Ovary (tissue), 3 donors: ENCODE measurements at regions not wholly inside any gene's neighbourhood (a gene's known extent, or its start where the extent isn't known, plus 50 kb on each side); places are given as distances from the start of the nearest gene placed in this dataset.

Source experiments
- POLR2A ChIP-seq: fragments of 450-650 bp; IDR thresholded peaks from one replicate; pipeline ENCODE4 v1.6.1; 2017; ENCODE audit warnings: antibody characterized with exemption, mild to moderate bottlenecking, moderate library complexity
- TF ChIP-seq, protein P1 (sequence below), 3 donors: fragments of 450-650 bp in 2 of 3; fragments of 200-600 bp in 1 of 3; IDR thresholded peaks; one replicate each; pipeline versions ENCODE4 v1.5.1 to v1.8.0; 2016 to 2022; ENCODE audit warnings: antibody characterized with exemption in 3 of 3, mild to moderate bottlenecking in 1 of 3
- donor health status: DM: no; HTN: no; CAD: no.

DNA sequence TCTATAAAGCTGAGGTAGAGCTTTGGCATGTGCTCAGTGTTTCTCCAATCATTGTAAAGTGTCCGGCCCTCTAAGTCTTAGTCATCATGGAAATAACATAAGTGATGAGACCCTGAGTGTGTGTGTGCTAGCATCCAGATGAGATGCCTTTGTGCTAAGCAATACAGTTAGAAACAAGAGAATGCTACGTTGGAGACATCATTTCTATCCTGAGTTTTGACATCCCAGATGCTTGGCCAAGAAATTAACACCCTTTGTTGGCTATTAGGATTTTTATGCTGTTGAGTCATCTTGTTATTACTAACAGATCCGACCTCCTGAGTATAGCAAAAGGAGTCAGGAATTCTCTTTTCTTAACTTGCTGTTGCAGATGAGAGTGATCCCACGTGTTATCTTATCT is 508.0 kb downstream of the GADD45G start:
- TF ChIP-seq, protein P1, sequence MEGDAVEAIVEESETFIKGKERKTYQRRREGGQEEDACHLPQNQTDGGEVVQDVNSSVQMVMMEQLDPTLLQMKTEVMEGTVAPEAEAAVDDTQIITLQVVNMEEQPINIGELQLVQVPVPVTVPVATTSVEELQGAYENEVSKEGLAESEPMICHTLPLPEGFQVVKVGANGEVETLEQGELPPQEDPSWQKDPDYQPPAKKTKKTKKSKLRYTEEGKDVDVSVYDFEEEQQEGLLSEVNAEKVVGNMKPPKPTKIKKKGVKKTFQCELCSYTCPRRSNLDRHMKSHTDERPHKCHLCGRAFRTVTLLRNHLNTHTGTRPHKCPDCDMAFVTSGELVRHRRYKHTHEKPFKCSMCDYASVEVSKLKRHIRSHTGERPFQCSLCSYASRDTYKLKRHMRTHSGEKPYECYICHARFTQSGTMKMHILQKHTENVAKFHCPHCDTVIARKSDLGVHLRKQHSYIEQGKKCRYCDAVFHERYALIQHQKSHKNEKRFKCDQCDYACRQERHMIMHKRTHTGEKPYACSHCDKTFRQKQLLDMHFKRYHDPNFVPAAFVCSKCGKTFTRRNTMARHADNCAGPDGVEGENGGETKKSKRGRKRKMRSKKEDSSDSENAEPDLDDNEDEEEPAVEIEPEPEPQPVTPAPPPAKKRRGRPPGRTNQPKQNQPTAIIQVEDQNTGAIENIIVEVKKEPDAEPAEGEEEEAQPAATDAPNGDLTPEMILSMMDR (IDR thresholded peaks at IDR 0.05): no peak
- TF ChIP-seq POLR2A: no peak
